ENCODE measurements at regions not wholly inside any gene's neighbourhood (a gene's known extent, or its start where the extent isn't known, plus 50 kb on each side); places are given as distances from the start of the nearest gene placed in this dataset.
A peak's percentile ranks its signal among the peaks of the same experiment; 100 is the strongest.

DNA sequence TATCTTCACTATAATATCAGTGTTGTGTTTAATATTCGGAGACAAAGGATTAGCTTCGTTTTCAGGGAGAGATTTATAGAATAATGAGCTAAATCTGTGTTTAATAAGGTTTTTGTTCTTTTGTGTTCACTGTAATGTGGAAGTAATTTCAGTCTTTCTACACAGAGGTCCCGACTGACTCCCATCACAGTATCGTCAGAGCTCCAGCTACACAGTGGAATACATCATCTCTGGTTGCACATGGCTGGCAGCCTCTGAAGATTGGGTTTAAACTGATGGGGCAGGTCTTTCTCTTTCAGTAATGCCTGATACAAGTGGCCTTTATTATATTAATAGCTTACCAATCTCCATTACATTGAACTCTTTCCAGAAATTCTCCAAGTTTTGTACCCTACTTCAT is 736.7 kb upstream of the RIOK2 start:
- H2BK15ac ChIP-seq (ENCODE audit: low read depth, low read length), result no peak overlapping the region
- no peak overlapping the region for H4K8ac ChIP-seq (ENCODE audit: low read depth in 2 of 2, low read length in 2 of 2)
- H4K5ac ChIP-seq (ENCODE audit: low read depth, low read length), result no peak overlapping the region
- H3K4ac ChIP-seq (ENCODE audit: low read depth, low read length), result no peak overlapping the region
- H3K4me2 ChIP-seq (ENCODE audit: low read depth, low read length), result no peak overlapping the region
- H3K36me3 ChIP-seq (ENCODE audit: control insufficient read depth, insufficient read depth, low read length), result no peaks in the 10 kb centered on the region
- CTCF ChIA-PET, result no interaction called here
- no peak overlapping the region for H3K23ac ChIP-seq (ENCODE audit: low read depth, low read length)
- H3K79me1 ChIP-seq (ENCODE audit: low read depth in 1 of 2, low read length in 2 of 2), result no peaks in the 10 kb centered on the region
- POLR2A ChIA-PET (ENCODE audit: unreplicated experiment), result no interaction called here
- TF ChIP-seq, protein P1, sequence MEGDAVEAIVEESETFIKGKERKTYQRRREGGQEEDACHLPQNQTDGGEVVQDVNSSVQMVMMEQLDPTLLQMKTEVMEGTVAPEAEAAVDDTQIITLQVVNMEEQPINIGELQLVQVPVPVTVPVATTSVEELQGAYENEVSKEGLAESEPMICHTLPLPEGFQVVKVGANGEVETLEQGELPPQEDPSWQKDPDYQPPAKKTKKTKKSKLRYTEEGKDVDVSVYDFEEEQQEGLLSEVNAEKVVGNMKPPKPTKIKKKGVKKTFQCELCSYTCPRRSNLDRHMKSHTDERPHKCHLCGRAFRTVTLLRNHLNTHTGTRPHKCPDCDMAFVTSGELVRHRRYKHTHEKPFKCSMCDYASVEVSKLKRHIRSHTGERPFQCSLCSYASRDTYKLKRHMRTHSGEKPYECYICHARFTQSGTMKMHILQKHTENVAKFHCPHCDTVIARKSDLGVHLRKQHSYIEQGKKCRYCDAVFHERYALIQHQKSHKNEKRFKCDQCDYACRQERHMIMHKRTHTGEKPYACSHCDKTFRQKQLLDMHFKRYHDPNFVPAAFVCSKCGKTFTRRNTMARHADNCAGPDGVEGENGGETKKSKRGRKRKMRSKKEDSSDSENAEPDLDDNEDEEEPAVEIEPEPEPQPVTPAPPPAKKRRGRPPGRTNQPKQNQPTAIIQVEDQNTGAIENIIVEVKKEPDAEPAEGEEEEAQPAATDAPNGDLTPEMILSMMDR (conservative IDR thresholded peaks at IDR 0.05; ENCODE audit: low read depth, low read length), result no peak
- no peak for TF ChIP-seq CHD1 (IDR thresholded peaks at IDR 0.05; ENCODE audit: low read depth, low read length)
- no peak for TF ChIP-seq SMC3 (IDR thresholded peaks at IDR 0.05; ENCODE audit: low read depth, low read length)
- no peak for TF ChIP-seq RCOR1 (IDR thresholded peaks at IDR 0.05; ENCODE audit: insufficient replicate concordance, low read length)
- TF ChIP-seq, protein P2, sequence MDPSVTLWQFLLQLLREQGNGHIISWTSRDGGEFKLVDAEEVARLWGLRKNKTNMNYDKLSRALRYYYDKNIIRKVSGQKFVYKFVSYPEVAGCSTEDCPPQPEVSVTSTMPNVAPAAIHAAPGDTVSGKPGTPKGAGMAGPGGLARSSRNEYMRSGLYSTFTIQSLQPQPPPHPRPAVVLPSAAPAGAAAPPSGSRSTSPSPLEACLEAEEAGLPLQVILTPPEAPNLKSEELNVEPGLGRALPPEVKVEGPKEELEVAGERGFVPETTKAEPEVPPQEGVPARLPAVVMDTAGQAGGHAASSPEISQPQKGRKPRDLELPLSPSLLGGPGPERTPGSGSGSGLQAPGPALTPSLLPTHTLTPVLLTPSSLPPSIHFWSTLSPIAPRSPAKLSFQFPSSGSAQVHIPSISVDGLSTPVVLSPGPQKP (IDR thresholded peaks at IDR 0.05; ENCODE audit: borderline replicate concordance, low read depth, low read length), result no peak
- TF ChIP-seq MAZ (IDR thresholded peaks at IDR 0.05; ENCODE audit: borderline replicate concordance, low read depth, low read length), result no peak
- TF ChIP-seq FOS (IDR thresholded peaks at IDR 0.05; ENCODE audit: low read depth, low read length), result no peak
- TF ChIP-seq POLR2A (IDR thresholded peaks at IDR 0.05; ENCODE audit: low read depth, low read length), result no peak
- no peak for TF ChIP-seq MXI1 (IDR thresholded peaks at IDR 0.05; ENCODE audit: borderline replicate concordance, low read depth, low read length)
- TF ChIP-seq NFE2L2 (IDR thresholded peaks at IDR 0.05; ENCODE audit: low read depth, low read length), result no peak
- TF ChIP-seq BHLHE40 (IDR thresholded peaks at IDR 0.05; ENCODE audit: low read depth, low read length), result no peak
- no peak for TF ChIP-seq MAFK (IDR thresholded peaks at IDR 0.05; ENCODE audit: low read depth, low read length)
- TF ChIP-seq RAD21 (IDR thresholded peaks at IDR 0.05; ENCODE audit: low read length), result no peak
- no peak for TF ChIP-seq CEBPB (IDR thresholded peaks at IDR 0.05; ENCODE audit: low read depth, low read length)
- TF ChIP-seq, protein P3, sequence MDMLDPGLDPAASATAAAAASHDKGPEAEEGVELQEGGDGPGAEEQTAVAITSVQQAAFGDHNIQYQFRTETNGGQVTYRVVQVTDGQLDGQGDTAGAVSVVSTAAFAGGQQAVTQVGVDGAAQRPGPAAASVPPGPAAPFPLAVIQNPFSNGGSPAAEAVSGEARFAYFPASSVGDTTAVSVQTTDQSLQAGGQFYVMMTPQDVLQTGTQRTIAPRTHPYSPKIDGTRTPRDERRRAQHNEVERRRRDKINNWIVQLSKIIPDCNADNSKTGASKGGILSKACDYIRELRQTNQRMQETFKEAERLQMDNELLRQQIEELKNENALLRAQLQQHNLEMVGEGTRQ (IDR thresholded peaks at IDR 0.05; ENCODE audit: low read depth, low read length), result no peak
- no peak for TF ChIP-seq RFX5 (IDR thresholded peaks at IDR 0.05; ENCODE audit: low read depth, low read length)
- H4K20me1 ChIP-seq (ENCODE audit: insufficient read depth, low read length), result no peaks in the 10 kb centered on the region
- H2BK20ac ChIP-seq (ENCODE audit: low read depth, low read length), result no peak overlapping the region
- H3K4me3 ChIP-seq (ENCODE audit: insufficient read depth, low read depth, low read length), result no peak overlapping the region
- in situ Hi-C loops (cut with MboI; ENCODE audit: low sequenced_read_pairs), result no loop called here
- H2AFZ ChIP-seq (replicated peaks; ENCODE audit: low read length, poor library complexity), result no peak overlapping the region
- WGBS, 2 experiments (ENCODE audit: extremely low coverage in 2 of 2, insufficient read length in 1 of 2), result no CpG with 5 or more reads among the region's 4 CpGs
- no peak overlapping the region for H3K56ac ChIP-seq (ENCODE audit: extremely low read depth, insufficient read depth, low read length)
- no peak overlapping the region for H2AK9ac ChIP-seq (replicated peaks; ENCODE audit: low read depth, low read length, poor library complexity)
- no peak overlapping the region for H2AK5ac ChIP-seq (ENCODE audit: low read depth, low read length)
- H3K27ac ChIP-seq (ENCODE audit: insufficient read depth, low read length), result no peak overlapping the region
- no peak overlapping the region for H3K18ac ChIP-seq (ENCODE audit: low read depth, low read length)
- no peak overlapping the region for H4K91ac ChIP-seq (ENCODE audit: insufficient read depth, low read depth, low read length)
- no peak for DNase-seq
- intact Hi-C loops (cut with micrococcal nuclease), result no loop called here
- H2BK120ac ChIP-seq (ENCODE audit: low read depth, low read length), result no peak overlapping the region
- H2BK5ac ChIP-seq (ENCODE audit: low read depth, low read length, poor library complexity, severe bottlenecking), result no peak overlapping the region
- no peak overlapping the region for H3K9ac ChIP-seq (ENCODE audit: low read depth, low read length)
- dilution Hi-C loops (cut with HindIII; ENCODE audit: low sequenced_read_pairs, unreplicated experiment), result no loop called here
- no peaks in the 10 kb centered on the region for H3K4me1 ChIP-seq (ENCODE audit: control insufficient read depth, insufficient read depth, low read length)
- H3K14ac ChIP-seq (replicated peaks; ENCODE audit: low read depth, low read length), result 0 out of 2 replicates have a peak overlapping the region, but pooled peaks have one; percentile 51
- BruUV-seq (replicated peaks), result no TSS peak
- H3K9me3 ChIP-seq (ENCODE audit: control insufficient read depth, insufficient read depth, low read length), result no peaks in the 10 kb centered on the region
- H3K9me1 ChIP-seq (ENCODE audit: insufficient read depth, low read length), result no peaks in the 10 kb centered on the region
- H3K27me3 ChIP-seq (ENCODE audit: control insufficient read depth, insufficient read depth, low read length), result no peaks in the 10 kb centered on the region
- no peak for ATAC-seq (ENCODE audit: low read depth)
